22Rv1 (cell line): ENCODE measurements at regions not wholly inside any gene's neighbourhood (a gene's known extent, or its start where the extent isn't known, plus 50 kb on each side); places are given as distances from the start of the nearest gene placed in this dataset.

Source experiments
- H3K27ac ChIP-seq: fragments of 450-650 bp; 2 replicates; pipeline ENCODE4 v1.5.1; 2017
- ZFX ChIP-seq: fragments of 450-650 bp; IDR thresholded peaks from 2 replicates; pipeline ENCODE4 v1.6.1; 2017; ENCODE audit warnings: antibody characterized with exemption, borderline replicate concordance
- TF ChIP-seq, protein P1 (sequence below): fragments of 450-650 bp; IDR thresholded peaks from 2 replicates; pipeline ENCODE4 v1.5.1; 2017; ENCODE audit warnings: mild to moderate bottlenecking

GRCh38 chr2:41464395-41464794 lies 583.4 kb upstream of the PKDCC start:
- TF ChIP-seq, protein P1, sequence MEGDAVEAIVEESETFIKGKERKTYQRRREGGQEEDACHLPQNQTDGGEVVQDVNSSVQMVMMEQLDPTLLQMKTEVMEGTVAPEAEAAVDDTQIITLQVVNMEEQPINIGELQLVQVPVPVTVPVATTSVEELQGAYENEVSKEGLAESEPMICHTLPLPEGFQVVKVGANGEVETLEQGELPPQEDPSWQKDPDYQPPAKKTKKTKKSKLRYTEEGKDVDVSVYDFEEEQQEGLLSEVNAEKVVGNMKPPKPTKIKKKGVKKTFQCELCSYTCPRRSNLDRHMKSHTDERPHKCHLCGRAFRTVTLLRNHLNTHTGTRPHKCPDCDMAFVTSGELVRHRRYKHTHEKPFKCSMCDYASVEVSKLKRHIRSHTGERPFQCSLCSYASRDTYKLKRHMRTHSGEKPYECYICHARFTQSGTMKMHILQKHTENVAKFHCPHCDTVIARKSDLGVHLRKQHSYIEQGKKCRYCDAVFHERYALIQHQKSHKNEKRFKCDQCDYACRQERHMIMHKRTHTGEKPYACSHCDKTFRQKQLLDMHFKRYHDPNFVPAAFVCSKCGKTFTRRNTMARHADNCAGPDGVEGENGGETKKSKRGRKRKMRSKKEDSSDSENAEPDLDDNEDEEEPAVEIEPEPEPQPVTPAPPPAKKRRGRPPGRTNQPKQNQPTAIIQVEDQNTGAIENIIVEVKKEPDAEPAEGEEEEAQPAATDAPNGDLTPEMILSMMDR: no peak
- no peak for TF ChIP-seq ZFX
- no peak overlapping the region for H3K27ac ChIP-seq

- no peak overlapping the region for H3K27ac ChIP-seq
- TF ChIP-seq ZFX: no peak
- TF ChIP-seq, protein P1: no peak
Measured at GRCh38 chr2:41475959-41476358, 571.9 kb upstream of the PKDCC start.

DNA sequence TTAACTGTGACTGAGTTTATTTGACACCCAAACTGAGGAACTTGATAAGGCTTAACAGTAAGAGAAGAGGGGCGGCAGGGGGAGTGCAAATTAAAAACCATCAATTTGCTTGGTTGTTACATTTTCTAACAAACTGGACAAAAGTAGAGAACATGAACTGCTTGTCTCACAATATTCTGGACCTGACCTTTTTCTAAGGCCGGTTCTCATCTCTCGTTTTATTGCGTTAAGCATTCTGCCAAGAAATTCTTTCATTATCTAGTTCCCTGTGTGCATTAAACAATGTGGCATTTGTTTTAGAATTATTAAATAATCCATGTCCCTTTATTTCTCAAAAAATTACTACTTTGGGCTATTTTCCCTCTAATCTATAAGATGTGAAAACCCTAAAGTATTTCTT lies 565.2 kb upstream of the PKDCC start:
- TF ChIP-seq, protein P1: no peak
- TF ChIP-seq ZFX: no peak
- H3K27ac ChIP-seq: no peak overlapping the region

GRCh38 chr2:41483226-41483625 lies 564.6 kb upstream of the PKDCC start:
- TF ChIP-seq ZFX: no peak
- TF ChIP-seq, protein P1: no peak
- no peak overlapping the region for H3K27ac ChIP-seq

- no peak overlapping the region for H3K27ac ChIP-seq
- TF ChIP-seq, protein P1: no peak
- no peak for TF ChIP-seq ZFX
Measured at GRCh38 chr2:41483982-41484857, 563.6 kb upstream of the PKDCC start.

DNA sequence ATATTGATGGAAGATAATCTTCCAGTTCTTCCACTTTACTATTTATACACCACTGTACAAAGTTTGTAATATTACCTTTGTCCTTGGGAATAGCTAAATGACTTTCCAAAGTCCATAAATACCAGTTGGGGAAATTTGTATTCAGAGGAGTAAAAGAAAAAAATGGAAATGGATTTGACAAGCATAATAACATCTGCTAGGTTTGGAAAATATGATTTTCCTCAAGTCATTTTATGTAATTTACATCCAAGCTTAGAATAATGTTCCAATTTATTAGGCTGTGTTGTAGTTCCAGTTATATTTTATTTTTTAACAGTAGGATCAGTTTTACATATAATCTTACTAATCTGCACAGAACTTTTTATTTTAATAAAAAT lies 563.0 kb upstream of the PKDCC start:
- TF ChIP-seq, protein P1: no peak
- TF ChIP-seq ZFX: no peak
- H3K27ac ChIP-seq: no peak overlapping the region

DNA sequence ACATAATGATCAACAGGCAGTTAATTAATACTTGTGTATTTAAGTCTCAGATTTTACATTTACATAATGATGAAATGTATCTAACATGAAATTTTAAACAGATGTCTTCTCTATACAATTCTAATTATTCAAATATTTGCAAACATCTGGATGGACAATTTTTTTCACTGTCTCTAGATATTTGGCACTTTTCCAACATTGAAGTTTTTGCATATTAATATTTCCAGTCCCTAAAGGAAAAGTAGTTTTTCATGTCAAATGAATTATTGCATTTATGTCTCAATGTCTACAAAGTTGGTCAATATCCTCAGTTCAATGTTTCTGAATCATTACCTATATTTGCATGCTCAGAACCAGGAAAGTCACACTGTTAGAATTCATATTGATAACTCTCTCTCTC lies 560.9 kb upstream of the PKDCC start:
- H3K27ac ChIP-seq: no peak overlapping the region
- no peak for TF ChIP-seq ZFX
- TF ChIP-seq, protein P1: no peak
